K562 (cell line): ENCODE measurements at regions not wholly inside any gene's neighbourhood (a gene's known extent, or its start where the extent isn't known, plus 50 kb on each side); places are given as distances from the start of the nearest gene placed in this dataset.
A peak's percentile ranks its signal among the peaks of the same experiment; 100 is the strongest.

ENCODE experiments used
- BHLHE40 ChIP-seq: IDR thresholded peaks from 2 replicates; pipeline ENCODE4 v1.6.1; 2011; ENCODE audit warnings: low read length, improper control_type of control experiment
- EP400 ChIP-seq: fragments of 450-650 bp; IDR thresholded peaks from 2 replicates; pipeline ENCODE4 v1.6.1; 2017; ENCODE audit warnings: antibody characterized with exemption, mild to moderate bottlenecking, moderate library complexity
- HNRNPH1 ChIP-seq: fragments of 200-400 bp; formaldehyde crosslinking; optimal IDR thresholded peaks from 2 replicates; pipeline ENCODE3; 2017; ENCODE audit warnings: low read depth, mild to moderate bottlenecking, low read length, moderate library complexity
- HNRNPL ChIP-seq: fragments of 200-400 bp; formaldehyde crosslinking; IDR thresholded peaks from 2 replicates; pipeline ENCODE4 v1.6.1; 2017; ENCODE audit warnings: low read depth, mild to moderate bottlenecking, low read length
- NFIC ChIP-seq: fragments of 450-650 bp; IDR thresholded peaks from 2 replicates; pipeline ENCODE4 v1.6.1; 2017; ENCODE audit warnings: mild to moderate bottlenecking, inconsistent platforms
- RBM14 ChIP-seq: fragments of 200-400 bp; formaldehyde crosslinking; IDR thresholded peaks from 2 replicates; pipeline ENCODE4 v1.6.1; 2018; ENCODE audit warnings: low read depth, mild to moderate bottlenecking, low read length, moderate library complexity, borderline replicate concordance; ENCODE audit not compliant: insufficient read depth
- SUPT5H ChIP-seq: fragments of 450-650 bp; IDR thresholded peaks from 2 replicates; pipeline ENCODE4 v1.6.1; 2016
- TAF7 ChIP-seq: fragments of 450-650 bp; IDR thresholded peaks from 2 replicates; pipeline ENCODE4 v1.6.1; 2016; ENCODE audit warnings: missing genetic modification characterization, missing compliant biosample characterization
- XRCC4 ChIP-seq: IDR thresholded peaks from one replicate; pipeline ENCODE4 v1.6.1; 2011; ENCODE audit not compliant: insufficient read depth, insufficient read length; ENCODE audit errors: extremely low read depth
- ZNF224 ChIP-seq: sonication (generic); formaldehyde crosslinking; IDR thresholded peaks from 2 replicates; pipeline ENCODE4 v1.8.0; 2022; ENCODE audit warnings: mild to moderate bottlenecking, missing genetic modification reagents
- ZNF407 ChIP-seq: fragments of 450-650 bp; IDR thresholded peaks from 2 replicates; pipeline ENCODE4 v1.6.1; 2016; ENCODE audit warnings: low read depth
- ZNF445 ChIP-seq: fragments of 250-450 bp; sonication (Bioruptor Pico); IDR thresholded peaks from 2 replicates; pipeline ENCODE4 v1.4.0; 2020; ENCODE audit warnings: low read depth, mild to moderate bottlenecking, moderate library complexity
- TF ChIP-seq, protein P1 (sequence below): fragments of 150-350 bp; IDR thresholded peaks from 2 replicates; pipeline ENCODE4 v1.6.1; 2014; ENCODE audit warnings: low read depth, mild to moderate bottlenecking, low read length, borderline replicate concordance
- TF ChIP-seq, protein P2 (sequence below): fragments of 250-450 bp; sonication (Bioruptor Pico); IDR thresholded peaks from 2 replicates; pipeline ENCODE4 v1.5.0; 2022; ENCODE audit warnings: mild to moderate bottlenecking

GRCh38 chr11:86158704-86159580 is 85.6 kb upstream of the EED start (continued):
- TF ChIP-seq, protein P1, sequence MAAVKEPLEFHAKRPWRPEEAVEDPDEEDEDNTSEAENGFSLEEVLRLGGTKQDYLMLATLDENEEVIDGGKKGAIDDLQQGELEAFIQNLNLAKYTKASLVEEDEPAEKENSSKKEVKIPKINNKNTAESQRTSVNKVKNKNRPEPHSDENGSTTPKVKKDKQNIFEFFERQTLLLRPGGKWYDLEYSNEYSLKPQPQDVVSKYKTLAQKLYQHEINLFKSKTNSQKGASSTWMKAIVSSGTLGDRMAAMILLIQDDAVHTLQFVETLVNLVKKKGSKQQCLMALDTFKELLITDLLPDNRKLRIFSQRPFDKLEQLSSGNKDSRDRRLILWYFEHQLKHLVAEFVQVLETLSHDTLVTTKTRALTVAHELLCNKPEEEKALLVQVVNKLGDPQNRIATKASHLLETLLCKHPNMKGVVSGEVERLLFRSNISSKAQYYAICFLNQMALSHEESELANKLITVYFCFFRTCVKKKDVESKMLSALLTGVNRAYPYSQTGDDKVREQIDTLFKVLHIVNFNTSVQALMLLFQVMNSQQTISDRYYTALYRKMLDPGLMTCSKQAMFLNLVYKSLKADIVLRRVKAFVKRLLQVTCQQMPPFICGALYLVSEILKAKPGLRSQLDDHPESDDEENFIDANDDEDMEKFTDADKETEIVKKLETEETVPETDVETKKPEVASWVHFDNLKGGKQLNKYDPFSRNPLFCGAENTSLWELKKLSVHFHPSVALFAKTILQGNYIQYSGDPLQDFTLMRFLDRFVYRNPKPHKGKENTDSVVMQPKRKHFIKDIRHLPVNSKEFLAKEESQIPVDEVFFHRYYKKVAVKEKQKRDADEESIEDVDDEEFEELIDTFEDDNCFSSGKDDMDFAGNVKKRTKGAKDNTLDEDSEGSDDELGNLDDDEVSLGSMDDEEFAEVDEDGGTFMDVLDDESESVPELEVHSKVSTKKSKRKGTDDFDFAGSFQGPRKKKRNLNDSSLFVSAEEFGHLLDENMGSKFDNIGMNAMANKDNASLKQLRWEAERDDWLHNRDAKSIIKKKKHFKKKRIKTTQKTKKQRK: no peak
- no peak for TF ChIP-seq RBM14
- TF ChIP-seq XRCC4: no peak
- TF ChIP-seq BHLHE40: no peak
- TF ChIP-seq EP400: peak; percentile 73
- no peak for TF ChIP-seq SUPT5H
- TF ChIP-seq HNRNPL: no peak
- peak; percentile 67 for TF ChIP-seq NFIC
- no peak for TF ChIP-seq TAF7
- no peak for TF ChIP-seq ZNF445 (CRISPR knock-in tag)
- TF ChIP-seq HNRNPH1: no peak
- TF ChIP-seq ZNF224 (CRISPR knock-in tag): no peak
- TF ChIP-seq, protein P2, sequence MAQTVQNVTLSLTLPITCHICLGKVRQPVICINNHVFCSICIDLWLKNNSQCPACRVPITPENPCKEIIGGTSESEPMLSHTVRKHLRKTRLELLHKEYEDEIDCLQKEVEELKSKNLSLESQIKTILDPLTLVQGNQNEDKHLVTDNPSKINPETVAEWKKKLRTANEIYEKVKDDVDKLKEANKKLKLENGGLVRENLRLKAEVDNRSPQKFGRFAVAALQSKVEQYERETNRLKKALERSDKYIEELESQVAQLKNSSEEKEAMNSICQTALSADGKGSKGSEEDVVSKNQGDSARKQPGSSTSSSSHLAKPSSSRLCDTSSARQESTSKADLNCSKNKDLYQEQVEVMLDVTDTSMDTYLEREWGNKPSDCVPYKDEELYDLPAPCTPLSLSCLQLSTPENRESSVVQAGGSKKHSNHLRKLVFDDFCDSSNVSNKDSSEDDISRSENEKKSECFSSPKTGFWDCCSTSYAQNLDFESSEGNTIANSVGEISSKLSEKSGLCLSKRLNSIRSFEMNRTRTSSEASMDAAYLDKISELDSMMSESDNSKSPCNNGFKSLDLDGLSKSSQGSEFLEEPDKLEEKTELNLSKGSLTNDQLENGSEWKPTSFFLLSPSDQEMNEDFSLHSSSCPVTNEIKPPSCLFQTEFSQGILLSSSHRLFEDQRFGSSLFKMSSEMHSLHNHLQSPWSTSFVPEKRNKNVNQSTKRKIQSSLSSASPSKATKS: no peak
- no peak for TF ChIP-seq ZNF407
